Stimulated activated CD4-positive, alpha-beta T cell treated with anti-CD3 and anti-CD28 coated beads, Interleukin-4, amount 100 ng/mL, for 1 hour (primary cell): ENCODE measurements at regions not wholly inside any gene's neighbourhood (a gene's known extent, or its start where the extent isn't known, plus 50 kb on each side); places are given as distances from the start of the nearest gene placed in this dataset.
"Not testable (repeated sequence)": the region's sequence is repeated elsewhere in the genome, so short reads cannot be mapped to it uniquely, and the experiment has no call there.

Experiments
- DNase-seq: peaks from one replicate; pipeline ENCODE4 v3.0.0-alpha.2; 2020

DNA sequence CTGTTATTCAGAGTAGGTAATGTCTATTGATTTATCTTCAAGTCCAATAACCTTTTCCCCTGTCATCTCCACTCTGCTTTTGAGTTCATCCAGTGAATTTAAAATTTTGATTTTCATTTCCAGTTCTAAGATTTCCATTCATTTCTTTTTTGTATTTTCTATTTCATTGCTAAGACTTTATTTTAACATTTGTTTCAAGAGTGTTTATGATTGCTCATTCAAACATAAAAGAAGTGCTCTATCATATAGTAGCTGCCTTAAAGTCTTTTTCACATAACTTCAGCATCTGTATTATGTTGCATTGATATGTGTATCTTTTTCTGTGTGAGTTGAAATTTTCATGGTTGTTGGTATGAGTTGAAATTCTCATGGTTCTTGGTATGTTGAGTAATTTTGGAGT is 341.6 kb downstream of the SOX4 start:
- DNase-seq = no peak

DNA sequence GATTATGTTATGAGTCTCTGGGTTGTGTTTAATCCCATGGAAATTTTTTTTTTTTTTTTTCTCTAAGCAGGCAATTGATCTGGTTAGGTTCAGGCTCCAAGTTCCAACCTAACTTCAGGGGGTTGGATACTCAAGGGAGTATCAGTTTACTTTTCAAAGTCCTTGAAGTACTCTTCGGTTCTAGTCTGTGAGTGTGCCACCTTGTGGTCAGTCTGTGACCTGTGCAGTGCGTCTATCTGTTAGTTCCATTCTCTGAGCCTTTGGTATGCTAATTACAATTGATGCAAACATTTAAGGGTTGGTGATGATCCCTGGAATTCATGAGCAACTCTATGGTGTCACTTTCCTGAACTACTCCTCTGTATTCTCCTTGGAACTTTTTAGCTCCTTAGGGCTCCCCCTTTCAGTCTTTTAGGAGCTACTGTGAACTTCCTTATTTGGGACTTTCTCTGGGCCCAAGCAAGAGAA is 342.0 kb downstream of the SOX4 start:
- no peak for DNase-seq

DNA sequence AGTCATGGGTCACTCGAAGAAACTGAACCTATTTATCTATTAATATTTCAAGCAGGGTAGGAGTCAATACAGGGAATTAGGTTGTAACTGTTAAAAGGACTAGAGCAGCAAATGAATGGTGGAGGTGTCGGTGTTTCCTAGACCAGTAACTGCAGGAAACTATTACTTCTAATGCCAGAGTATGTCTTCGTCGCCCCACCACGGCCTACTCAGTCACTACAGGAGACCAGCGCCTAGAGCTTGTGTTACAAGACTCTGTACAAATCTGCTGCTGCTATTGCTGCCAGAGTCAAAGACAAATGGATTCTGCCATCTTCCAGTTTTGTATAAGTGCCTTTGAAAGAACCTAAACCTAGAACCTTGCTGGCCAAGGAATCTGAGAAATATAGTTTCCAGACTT is 343.9 kb downstream of the SOX4 start:
- no peak for DNase-seq

DNA sequence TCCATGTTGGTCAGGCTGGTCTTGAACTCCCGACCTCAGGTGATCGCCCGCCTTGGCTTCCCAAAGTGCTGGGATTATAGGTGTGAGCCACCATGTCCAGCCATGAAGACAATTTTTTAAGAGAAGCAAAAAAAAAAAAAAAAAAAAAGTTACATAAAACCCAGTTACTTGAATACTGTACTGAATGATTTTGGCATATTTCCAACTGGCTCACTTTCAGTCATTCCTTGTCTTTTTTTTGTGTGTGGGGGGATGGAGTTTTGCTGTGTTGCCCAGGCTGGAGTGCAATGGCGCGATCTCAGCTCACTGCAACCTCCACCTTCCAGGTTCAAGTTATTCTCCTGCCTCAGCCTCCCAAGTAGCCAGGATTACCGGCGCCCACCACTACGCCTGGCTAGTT is 345.5 kb downstream of the SOX4 start:
- DNase-seq = not testable (repeated sequence)

- DNase-seq = no peak
These were observed 348.4 kb downstream of the SOX4 start for GRCh38 chr6:21941926-21942325.

DNA sequence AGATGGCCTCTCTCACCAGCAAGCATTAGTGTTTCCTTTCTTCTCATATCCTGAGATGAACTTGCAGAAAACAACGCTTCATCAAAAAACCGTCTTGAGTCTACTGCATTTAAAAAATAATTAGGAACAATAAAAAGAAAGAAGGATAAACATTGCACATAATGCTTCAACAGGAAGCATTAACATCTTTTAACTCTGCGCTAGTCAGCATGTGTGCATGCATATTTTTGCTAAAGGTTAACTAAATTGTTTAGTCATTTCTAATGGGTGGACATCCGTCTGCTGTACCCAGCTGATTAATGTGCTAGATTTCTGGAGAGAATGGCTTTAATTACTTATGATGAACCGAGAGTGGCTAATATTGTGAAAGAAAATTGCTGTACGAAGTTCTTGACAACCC is 349.3 kb downstream of the SOX4 start:
- DNase-seq = no peak

- no peak for DNase-seq
These were observed 350.5 kb downstream of the PRL start for GRCh38 chr6:21946298-21946783.

GRCh38 chr6:21947227-21947626 is 349.6 kb downstream of the PRL start:
- not testable (repeated sequence) for DNase-seq

- no peak for DNase-seq
These were observed 349.0 kb downstream of the PRL start for GRCh38 chr6:21947731-21948386.

- DNase-seq = no peak
These were observed 347.5 kb downstream of the PRL start for GRCh38 chr6:21949211-21949801.

DNA sequence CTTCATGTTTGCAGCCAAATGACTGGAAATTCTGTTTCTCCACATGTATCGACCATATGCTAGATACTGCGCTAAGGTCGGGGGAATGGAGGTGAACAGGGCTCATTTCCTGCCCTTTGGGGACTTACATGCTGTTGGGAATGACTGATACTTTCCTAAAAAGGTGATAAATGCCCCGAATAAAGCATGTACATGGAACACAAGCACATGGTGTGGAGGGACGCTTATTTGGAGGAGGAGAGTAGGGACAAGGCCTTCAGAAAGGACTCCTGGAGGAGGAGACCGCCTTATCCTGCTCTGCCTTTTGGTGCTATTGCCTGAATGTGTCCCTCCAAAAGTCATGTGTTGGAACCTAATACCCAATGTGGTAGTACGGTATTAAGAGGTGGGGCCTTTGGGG is 344.5 kb downstream of the PRL start:
- DNase-seq = no peak

DNA sequence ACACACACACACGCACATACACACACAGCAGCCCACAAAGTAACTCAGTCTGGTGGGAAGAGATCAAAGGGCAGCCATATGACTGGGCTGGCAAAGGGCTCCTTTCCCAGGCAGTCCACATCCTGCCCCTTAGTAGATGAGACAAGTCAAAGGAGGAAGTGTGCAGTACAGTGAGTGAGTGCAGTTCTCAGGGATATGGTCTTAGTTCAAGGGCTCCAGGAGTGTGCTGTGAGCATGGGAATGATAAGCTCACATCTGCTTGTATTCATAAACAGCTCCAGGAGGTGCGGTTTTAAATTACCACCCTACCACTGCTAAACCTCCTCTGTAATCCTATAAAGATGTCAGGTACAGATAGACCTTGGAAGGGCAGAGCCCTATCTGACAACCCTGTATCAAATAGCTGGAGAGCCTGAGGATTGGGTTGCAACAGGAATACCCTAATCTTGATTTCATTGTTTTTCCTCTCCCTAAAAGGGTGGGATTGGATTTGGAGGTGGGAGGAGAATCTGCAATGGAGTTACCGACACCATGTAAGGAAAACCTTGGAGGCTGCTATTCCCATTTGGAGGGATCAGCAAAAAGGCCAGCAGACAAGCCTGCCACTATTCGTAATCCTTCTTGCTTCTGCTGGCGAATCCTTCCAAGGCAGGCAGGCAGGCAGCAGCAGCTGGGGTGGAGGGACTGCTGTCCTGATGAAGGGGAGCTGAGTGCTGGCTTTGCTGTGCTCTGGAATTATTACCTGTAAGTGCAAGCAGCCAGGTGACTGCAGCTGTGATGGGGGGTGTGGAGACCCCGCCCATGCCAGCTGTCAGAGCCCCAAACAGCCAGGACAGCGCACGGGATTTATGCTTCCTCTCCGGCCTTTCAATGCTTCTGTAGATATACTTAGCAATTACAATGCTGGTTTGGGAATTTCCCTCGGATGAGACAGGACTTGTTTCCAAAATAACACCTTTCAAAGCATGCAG is 342.7 kb downstream of the PRL start:
- DNase-seq = no peak

GRCh38 chr6:21955053-21955595 is 341.7 kb downstream of the PRL start:
- no peak for DNase-seq

GRCh38 chr6:21955951-21956350 is 340.9 kb downstream of the PRL start:
- DNase-seq = no peak

GRCh38 chr6:21958428-21958827 is 338.4 kb downstream of the PRL start:
- DNase-seq = no peak

DNA sequence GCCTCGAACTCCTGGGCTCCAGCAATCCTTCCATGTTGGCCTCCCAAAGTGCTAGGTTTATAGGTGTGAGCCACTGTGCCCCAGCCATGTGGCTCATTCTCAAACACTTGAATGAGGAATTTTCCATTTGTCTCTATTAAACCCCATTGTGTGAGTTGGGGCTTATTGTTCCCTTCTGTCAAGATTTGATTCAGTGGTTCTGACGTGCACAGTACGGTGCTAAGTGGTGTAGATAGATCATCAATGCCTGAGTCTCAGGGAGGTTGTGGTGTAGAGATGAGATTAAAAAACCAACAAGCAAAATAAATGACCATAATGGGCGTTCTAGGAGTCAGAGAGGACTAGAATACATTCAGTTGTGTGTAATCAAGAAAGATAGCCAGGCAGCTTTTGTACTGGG is 335.6 kb downstream of the PRL start:
- no peak for DNase-seq

- DNase-seq = no peak
These were observed 331.8 kb downstream of the PRL start for GRCh38 chr6:21965016-21965415.

GRCh38 chr6:21965953-21966539 is 330.8 kb downstream of the PRL start:
- DNase-seq = no peak

GRCh38 chr6:21967056-21967974 is 329.5 kb downstream of the PRL start:
- DNase-seq = no peak

DNA sequence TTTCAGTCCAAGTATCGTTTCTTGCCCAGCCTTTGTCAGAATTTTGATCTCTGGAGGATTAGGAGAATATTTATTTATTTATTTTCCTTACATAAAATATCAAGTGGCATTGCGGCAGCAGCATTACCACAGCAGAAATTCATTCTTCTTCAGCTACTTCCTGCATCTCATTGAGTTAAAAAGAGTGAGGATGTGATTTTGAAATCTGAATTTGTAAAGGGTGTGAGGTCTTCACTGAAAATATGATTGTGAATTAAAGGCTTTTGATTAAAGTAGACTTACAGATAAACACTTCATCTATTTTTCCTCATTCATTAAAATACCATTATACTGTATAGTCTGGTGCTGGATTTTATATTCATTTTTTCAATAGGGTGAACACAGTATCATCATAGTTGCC is 328.4 kb downstream of the PRL start:
- no peak for DNase-seq

GRCh38 chr6:21969192-21969591 is 327.6 kb downstream of the PRL start:
- no peak for DNase-seq
